ENCODE measurements at regions not wholly inside any gene's neighbourhood (a gene's known extent, or its start where the extent isn't known, plus 50 kb on each side); places are given as distances from the start of the nearest gene placed in this dataset.
"Not testable (repeated sequence)": the region's sequence is repeated elsewhere in the genome, so short reads cannot be mapped to it uniquely, and the experiment has no call there.

GRCh38 chr9:61671276-61671973, 481.6 kb downstream of the SPATA31A7 start:
- Mint-ChIP-seq H3K4me3 (ENCODE audit: low read depth) (no peak overlapping the region), H3K27ac (no peak overlapping the region), H3K9me3 (peaks cover 50% of the 10 kb centered on the region), H3K27me3 (ENCODE audit: low read depth) (no peaks in the 10 kb centered on the region), H3K36me3 (ENCODE audit: low read depth) (peaks cover 7% of the 10 kb centered on the region), H3K4me1 (ENCODE audit: low read depth) (no peaks in the 10 kb centered on the region)
- intact Hi-C loops (cut with micrococcal nuclease) = no loop called here
- no peak for DNase-seq (ENCODE audit: low spot score)

GRCh38 chr9:61672107-61672541, 482.3 kb downstream of the SPATA31A7 start:
- intact Hi-C loops (cut with micrococcal nuclease); H3K36me3 Mint-ChIP-seq (ENCODE audit: low read depth); H3K27me3 Mint-ChIP-seq (ENCODE audit: low read depth); H3K4me1 Mint-ChIP-seq (ENCODE audit: low read depth); H3K4me3 Mint-ChIP-seq (ENCODE audit: low read depth); DNase-seq (ENCODE audit: low spot score); H3K27ac Mint-ChIP-seq: not testable (repeated sequence)
- H3K9me3 Mint-ChIP-seq = peaks cover 50% of the 10 kb centered on the region

- H3K4me1 Mint-ChIP-seq (ENCODE audit: low read depth); intact Hi-C loops (cut with micrococcal nuclease); H3K4me3 Mint-ChIP-seq (ENCODE audit: low read depth); H3K27ac Mint-ChIP-seq; H3K27me3 Mint-ChIP-seq (ENCODE audit: low read depth); H3K36me3 Mint-ChIP-seq (ENCODE audit: low read depth); DNase-seq (ENCODE audit: low spot score): not testable (repeated sequence)
- H3K9me3 Mint-ChIP-seq = peaks cover 53% of the 10 kb centered on the region
Observed at GRCh38 chr9:61672645-61673167, 482.9 kb downstream of the SPATA31A7 start.

- Mint-ChIP-seq H3K27ac (no peak overlapping the region), H3K4me1 (ENCODE audit: low read depth) (no peaks in the 10 kb centered on the region), H3K4me3 (ENCODE audit: low read depth) (no peak overlapping the region), H3K27me3 (ENCODE audit: low read depth) (no peaks in the 10 kb centered on the region), H3K36me3 (ENCODE audit: low read depth) (peaks cover 7% of the 10 kb centered on the region), H3K9me3 (peaks cover 53% of the 10 kb centered on the region)
- intact Hi-C loops (cut with micrococcal nuclease) = no loop called here
- no peak for DNase-seq (ENCODE audit: low spot score)
Observed at GRCh38 chr9:61673247-61673646, 483.4 kb downstream of the SPATA31A7 start.

GRCh38 chr9:61673664-61674381, 484.0 kb downstream of the SPATA31A7 start:
- intact Hi-C loops (cut with micrococcal nuclease) = no loop called here
- H3K4me1 Mint-ChIP-seq (ENCODE audit: low read depth) = no peaks in the 10 kb centered on the region
- no peak for DNase-seq (ENCODE audit: low spot score)
- no peak overlapping the region for H3K4me3 Mint-ChIP-seq (ENCODE audit: low read depth)
- no peak overlapping the region for H3K27ac Mint-ChIP-seq
- H3K36me3 Mint-ChIP-seq (ENCODE audit: low read depth) = peaks cover 7% of the 10 kb centered on the region
- no peaks in the 10 kb centered on the region for H3K27me3 Mint-ChIP-seq (ENCODE audit: low read depth)
- H3K9me3 Mint-ChIP-seq = peaks cover 50% of the 10 kb centered on the region

- Mint-ChIP-seq H3K4me3 (ENCODE audit: low read depth) (no peak overlapping the region), H3K27ac (no peak overlapping the region), H3K4me1 (ENCODE audit: low read depth) (no peaks in the 10 kb centered on the region), H3K36me3 (ENCODE audit: low read depth) (peaks cover 5% of the 10 kb centered on the region), H3K9me3 (peaks cover 46% of the 10 kb centered on the region), H3K27me3 (ENCODE audit: low read depth) (no peaks in the 10 kb centered on the region)
- no peak for DNase-seq (ENCODE audit: low spot score)
- intact Hi-C loops (cut with micrococcal nuclease) = no loop called here
Observed at GRCh38 chr9:61674465-61674864, 484.6 kb downstream of the SPATA31A7 start.

- H3K9me3 Mint-ChIP-seq = peaks cover 47% of the 10 kb centered on the region
- no peak for DNase-seq (ENCODE audit: low spot score)
- H3K36me3 Mint-ChIP-seq (ENCODE audit: low read depth) = peaks cover 3% of the 10 kb centered on the region
- H3K27ac Mint-ChIP-seq = no peak overlapping the region
- H3K4me1 Mint-ChIP-seq (ENCODE audit: low read depth) = no peaks in the 10 kb centered on the region
- no peak overlapping the region for H3K4me3 Mint-ChIP-seq (ENCODE audit: low read depth)
- intact Hi-C loops (cut with micrococcal nuclease) = no loop called here
- H3K27me3 Mint-ChIP-seq (ENCODE audit: low read depth) = no peaks in the 10 kb centered on the region
Observed at GRCh38 chr9:61674882-61675281, 485.0 kb downstream of the SPATA31A7 start.
